ENCODE measurements at regions not wholly inside any gene's neighbourhood (a gene's known extent, or its start where the extent isn't known, plus 50 kb on each side); places are given as distances from the start of the nearest gene placed in this dataset.

DNA sequence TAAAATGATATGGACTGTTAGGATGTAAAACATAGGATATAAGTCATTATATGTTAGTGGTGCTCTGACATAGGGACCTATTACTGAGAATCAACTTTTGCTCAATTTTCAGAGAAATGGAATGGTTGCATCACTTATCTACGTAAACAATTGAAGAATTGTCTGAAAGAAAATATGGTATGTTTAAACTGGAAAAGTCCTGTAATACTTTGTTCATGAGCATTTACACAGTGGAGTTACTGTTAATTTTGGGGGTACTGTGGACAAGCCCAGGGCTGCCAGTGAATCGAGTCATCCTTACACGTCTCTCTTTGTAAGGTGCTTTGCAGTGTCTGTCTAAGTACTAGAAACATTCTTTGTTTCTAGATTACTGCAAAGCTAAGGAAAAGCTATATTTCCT, 152.0 kb downstream of the ZNF22 start:
- TF ChIP-seq, protein P1, sequence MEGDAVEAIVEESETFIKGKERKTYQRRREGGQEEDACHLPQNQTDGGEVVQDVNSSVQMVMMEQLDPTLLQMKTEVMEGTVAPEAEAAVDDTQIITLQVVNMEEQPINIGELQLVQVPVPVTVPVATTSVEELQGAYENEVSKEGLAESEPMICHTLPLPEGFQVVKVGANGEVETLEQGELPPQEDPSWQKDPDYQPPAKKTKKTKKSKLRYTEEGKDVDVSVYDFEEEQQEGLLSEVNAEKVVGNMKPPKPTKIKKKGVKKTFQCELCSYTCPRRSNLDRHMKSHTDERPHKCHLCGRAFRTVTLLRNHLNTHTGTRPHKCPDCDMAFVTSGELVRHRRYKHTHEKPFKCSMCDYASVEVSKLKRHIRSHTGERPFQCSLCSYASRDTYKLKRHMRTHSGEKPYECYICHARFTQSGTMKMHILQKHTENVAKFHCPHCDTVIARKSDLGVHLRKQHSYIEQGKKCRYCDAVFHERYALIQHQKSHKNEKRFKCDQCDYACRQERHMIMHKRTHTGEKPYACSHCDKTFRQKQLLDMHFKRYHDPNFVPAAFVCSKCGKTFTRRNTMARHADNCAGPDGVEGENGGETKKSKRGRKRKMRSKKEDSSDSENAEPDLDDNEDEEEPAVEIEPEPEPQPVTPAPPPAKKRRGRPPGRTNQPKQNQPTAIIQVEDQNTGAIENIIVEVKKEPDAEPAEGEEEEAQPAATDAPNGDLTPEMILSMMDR (IDR thresholded peaks at IDR 0.05) = no peak
- no peak for TF ChIP-seq ZFX (IDR thresholded peaks at IDR 0.05; ENCODE audit: borderline replicate concordance)

Data from 22Rv1 (cell line).